ENCODE measurements at regions not wholly inside any gene's neighbourhood (a gene's known extent, or its start where the extent isn't known, plus 50 kb on each side); places are given as distances from the start of the nearest gene placed in this dataset.

GRCh38 chr1:73176902-73177301, 894.6 kb upstream of the NEGR1 start:
- TF ChIP-seq CTCF (IDR thresholded peaks at IDR 0.05; ENCODE audit: insufficient read depth, low read length, poor library complexity, severe bottlenecking) (no peak), EZH2phosphoT487 (conservative IDR thresholded peaks at IDR 0.05; ENCODE audit: low read length) (no peak)
